ENCODE measurements at regions not wholly inside any gene's neighbourhood (a gene's known extent, or its start where the extent isn't known, plus 50 kb on each side); places are given as distances from the start of the nearest gene placed in this dataset.

DNA sequence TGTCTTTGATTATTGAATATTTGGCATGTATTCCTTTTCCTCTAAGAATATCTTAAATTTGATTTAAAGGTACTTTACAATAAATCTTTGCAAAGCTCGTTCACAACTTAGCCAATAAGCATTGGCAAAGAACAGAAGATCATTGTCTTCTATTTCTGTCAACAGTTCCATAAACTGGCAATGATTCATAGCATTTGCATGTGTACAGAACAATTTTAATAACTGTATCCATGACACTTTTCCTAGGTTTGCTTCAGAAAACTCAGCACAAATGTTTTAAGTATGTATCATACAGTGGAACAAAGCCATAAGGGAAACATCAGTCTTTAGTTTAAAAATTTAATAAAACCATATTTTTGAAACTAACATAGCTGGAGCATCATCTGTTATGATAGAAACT, 462.7 kb upstream of the RPS6KA3 start:
- Mint-ChIP-seq H3K9me3 (peaks cover 0 to 4% (median 0%) of the 10 kb centered on the region in 11 donors), H3K4me1 (no peaks in the 10 kb centered on the region), H3K27me3 (peaks cover 0 to 2% (median 0%) of the 10 kb centered on the region in 5 donors), H3K36me3 (no peaks in the 10 kb centered on the region), H3K4me3 (no peak overlapping the region), H3K27ac (no peak overlapping the region)
- H3K36me3 ChIP-seq (ENCODE audit: control insufficient read depth in 2 of 3, insufficient read depth in 3 of 3, low read length in 3 of 3): no peaks in the 10 kb centered on the region
- no peak overlapping the region for H3K27ac ChIP-seq (ENCODE audit: low read depth, low read length)
- POLR2A ChIA-PET: no interaction called here
- intact Hi-C loops (cut with micrococcal nuclease): no loop called here
- H3K4me3 ChIP-seq (ENCODE audit: low read length): no peak overlapping the region
- no peaks in the 10 kb centered on the region for H3K27me3 ChIP-seq (ENCODE audit: control insufficient read depth in 2 of 2, insufficient read depth in 2 of 2, low read length in 2 of 2)
- no peaks in the 10 kb centered on the region for H3K4me1 ChIP-seq (ENCODE audit: control insufficient read depth in 2 of 2, insufficient read depth in 2 of 2, low read length in 2 of 2)
- ATAC-seq: no peak
- no peaks in the 10 kb centered on the region for H3K9me3 ChIP-seq (ENCODE audit: control insufficient read depth in 2 of 3, low read length in 3 of 3)
- no peak for DNase-seq
- CTCF ChIA-PET: no interaction called here

GRCh38 chrX:20727447-20727846, 460.7 kb upstream of the RPS6KA3 start:
- DNase-seq (no peak), ATAC-seq (no peak)
- ChIA-PET POLR2A (no interaction called here), CTCF (no interaction called here)
- no peaks in the 10 kb centered on the region for H3K4me1 ChIP-seq (ENCODE audit: control insufficient read depth in 2 of 2, insufficient read depth in 2 of 2, low read length in 2 of 2)
- Mint-ChIP-seq H3K36me3 (no peaks in the 10 kb centered on the region), H3K9me3 (peaks cover 0 to 4% (median 0%) of the 10 kb centered on the region in 11 donors), H3K4me3 (no peak overlapping the region), H3K27me3 (peaks cover 0 to 2% (median 0%) of the 10 kb centered on the region in 5 donors), H3K27ac (no peak overlapping the region), H3K4me1 (no peaks in the 10 kb centered on the region)
- no peak overlapping the region for H3K4me3 ChIP-seq (ENCODE audit: low read length)
- H3K27ac ChIP-seq (ENCODE audit: low read depth, low read length): no peak overlapping the region
- no peaks in the 10 kb centered on the region for H3K9me3 ChIP-seq (ENCODE audit: control insufficient read depth in 2 of 3, low read length in 3 of 3)
- intact Hi-C loops (cut with micrococcal nuclease): no loop called here
- H3K36me3 ChIP-seq (ENCODE audit: control insufficient read depth in 2 of 3, insufficient read depth in 3 of 3, low read length in 3 of 3): no peaks in the 10 kb centered on the region
- H3K27me3 ChIP-seq (ENCODE audit: control insufficient read depth in 2 of 2, insufficient read depth in 2 of 2, low read length in 2 of 2): no peaks in the 10 kb centered on the region

- intact Hi-C loops (cut with micrococcal nuclease): no loop called here
- no peak overlapping the region for H3K27ac Mint-ChIP-seq
- no peaks in the 10 kb centered on the region for H3K36me3 Mint-ChIP-seq
Measured at GRCh38 chrX:20720954-20721626, 454.4 kb upstream of the RPS6KA3 start.

DNA sequence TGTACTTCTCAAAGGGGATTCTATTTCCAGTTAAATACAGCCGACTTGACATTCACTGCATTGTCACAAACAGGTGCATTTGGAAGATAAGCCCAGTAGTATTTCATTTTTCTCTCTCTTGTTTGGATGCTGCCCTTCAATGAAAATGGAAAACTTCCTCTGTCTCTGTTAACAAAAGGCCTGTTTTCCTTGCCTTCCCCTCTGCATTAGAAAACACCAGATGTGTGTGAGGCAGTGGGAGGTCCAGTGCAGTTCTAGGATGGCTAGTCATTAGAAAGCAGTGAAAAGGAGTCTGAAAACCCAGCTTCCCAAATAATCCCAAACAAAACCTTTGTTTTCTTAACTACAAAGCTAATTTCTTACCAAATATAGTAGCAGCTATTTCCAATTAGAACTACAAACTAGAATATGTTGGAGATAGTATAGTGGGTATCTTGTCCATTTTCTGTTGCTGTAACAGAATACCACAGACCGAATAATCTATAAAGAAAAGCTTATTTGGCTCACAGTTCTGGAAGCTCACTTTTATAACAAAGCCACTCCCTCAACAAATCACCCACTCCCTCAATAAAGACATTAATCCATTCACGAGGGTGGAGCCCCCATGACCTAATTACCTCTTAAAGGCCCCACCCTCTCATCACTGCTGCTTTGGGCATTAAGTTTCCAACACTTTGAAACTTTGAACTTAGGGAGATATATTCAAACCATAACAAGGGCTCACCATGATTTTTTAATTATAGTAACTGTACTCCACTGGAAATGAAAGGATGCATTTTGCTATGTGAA, 452.1 kb upstream of the RPS6KA3 start:
- Mint-ChIP-seq H3K4me1 (no peaks in the 10 kb centered on the region), H3K27ac (no peak overlapping the region), H3K36me3 (no peaks in the 10 kb centered on the region), H3K27me3 (peaks cover 0 to 11% (median 8%) of the 10 kb centered on the region in 5 donors), H3K9me3 (peaks cover 0 to 5% (median 0%) of the 10 kb centered on the region in 11 donors), H3K4me3 (no peak overlapping the region)
- Histone ChIP-seq H3K27me3 (ENCODE audit: control insufficient read depth in 2 of 2, insufficient read depth in 2 of 2, low read length in 2 of 2) (no peaks in the 10 kb centered on the region), H3K27ac (ENCODE audit: low read depth, low read length) (no peak overlapping the region), H3K9me3 (ENCODE audit: control insufficient read depth in 2 of 3, low read length in 3 of 3) (no peaks in the 10 kb centered on the region), H3K4me1 (ENCODE audit: control insufficient read depth in 2 of 2, insufficient read depth in 2 of 2, low read length in 2 of 2) (no peaks in the 10 kb centered on the region), H3K4me3 (ENCODE audit: low read length) (no peak overlapping the region), H3K36me3 (ENCODE audit: control insufficient read depth in 2 of 3, insufficient read depth in 3 of 3, low read length in 3 of 3) (no peaks in the 10 kb centered on the region)
- CTCF ChIA-PET: no interaction called here
- DNase-seq: no peak
- POLR2A ChIA-PET: no interaction called here
- ATAC-seq: no peak
- intact Hi-C loops (cut with micrococcal nuclease): no loop called here

More at GRCh38 chrX:20720954-20721626, 454.4 kb upstream of the RPS6KA3 start:
- no peaks in the 10 kb centered on the region for H3K4me1 Mint-ChIP-seq
- no peaks in the 10 kb centered on the region for H3K36me3 ChIP-seq (ENCODE audit: control insufficient read depth in 2 of 3, insufficient read depth in 3 of 3, low read length in 3 of 3)
- H3K27ac ChIP-seq (ENCODE audit: low read depth, low read length): no peak overlapping the region
- no peaks in the 10 kb centered on the region for H3K9me3 ChIP-seq (ENCODE audit: control insufficient read depth in 2 of 3, low read length in 3 of 3)
- no peak overlapping the region for H3K4me3 ChIP-seq (ENCODE audit: low read length)
- H3K9me3 Mint-ChIP-seq: peaks cover 0 to 5% (median 0%) of the 10 kb centered on the region in 11 donors
- POLR2A ChIA-PET: no interaction called here
- no peak overlapping the region for H3K4me3 Mint-ChIP-seq
- H3K27me3 Mint-ChIP-seq: peaks cover 0 to 11% (median 8%) of the 10 kb centered on the region in 5 donors
- ATAC-seq: no peak
- H3K4me1 ChIP-seq (ENCODE audit: control insufficient read depth in 2 of 2, insufficient read depth in 2 of 2, low read length in 2 of 2): no peaks in the 10 kb centered on the region
- DNase-seq: no peak
- H3K27me3 ChIP-seq (ENCODE audit: control insufficient read depth in 2 of 2, insufficient read depth in 2 of 2, low read length in 2 of 2): no peaks in the 10 kb centered on the region
- CTCF ChIA-PET: no interaction called here

DNA sequence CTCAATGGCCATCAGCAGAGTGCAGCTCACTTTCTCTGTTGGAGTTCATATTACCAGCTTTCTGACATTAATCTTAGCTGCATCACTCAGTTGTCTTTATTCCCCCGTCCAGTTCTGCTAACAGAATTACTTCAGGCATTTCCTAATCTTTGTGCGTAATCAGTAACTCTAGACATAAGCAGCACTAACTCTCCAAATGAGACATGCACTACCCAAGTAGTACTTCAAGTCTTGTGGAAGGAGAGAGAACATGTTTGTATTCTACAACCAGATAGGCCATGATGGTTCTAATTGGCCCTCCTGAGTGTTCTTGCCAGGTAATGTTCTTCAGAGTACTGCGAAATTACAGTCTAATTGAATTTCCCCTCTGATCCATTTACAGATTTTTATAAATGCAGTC, 448.5 kb upstream of the RPS6KA3 start:
- POLR2A ChIA-PET: no interaction called here
- intact Hi-C loops (cut with micrococcal nuclease): no loop called here
- no peak for DNase-seq
- CTCF ChIA-PET: no interaction called here
- Histone ChIP-seq H3K27me3 (ENCODE audit: control insufficient read depth in 2 of 2, insufficient read depth in 2 of 2, low read length in 2 of 2) (no peaks in the 10 kb centered on the region), H3K4me3 (ENCODE audit: low read length) (no peak overlapping the region), H3K27ac (ENCODE audit: low read depth, low read length) (no peak overlapping the region), H3K36me3 (ENCODE audit: control insufficient read depth in 2 of 3, insufficient read depth in 3 of 3, low read length in 3 of 3) (no peaks in the 10 kb centered on the region), H3K9me3 (ENCODE audit: control insufficient read depth in 2 of 3, low read length in 3 of 3) (no peaks in the 10 kb centered on the region), H3K4me1 (ENCODE audit: control insufficient read depth in 2 of 2, insufficient read depth in 2 of 2, low read length in 2 of 2) (no peaks in the 10 kb centered on the region)
- H3K4me1 Mint-ChIP-seq: no peaks in the 10 kb centered on the region
- ATAC-seq: no peak
- H3K27ac Mint-ChIP-seq: no peak overlapping the region
- peaks cover 0 to 5% (median 0%) of the 10 kb centered on the region in 11 donors for H3K9me3 Mint-ChIP-seq
- H3K27me3 Mint-ChIP-seq: peaks cover 0 to 16% (median 2%) of the 10 kb centered on the region in 5 donors
- H3K36me3 Mint-ChIP-seq: no peaks in the 10 kb centered on the region
- H3K4me3 Mint-ChIP-seq: no peak overlapping the region

DNA sequence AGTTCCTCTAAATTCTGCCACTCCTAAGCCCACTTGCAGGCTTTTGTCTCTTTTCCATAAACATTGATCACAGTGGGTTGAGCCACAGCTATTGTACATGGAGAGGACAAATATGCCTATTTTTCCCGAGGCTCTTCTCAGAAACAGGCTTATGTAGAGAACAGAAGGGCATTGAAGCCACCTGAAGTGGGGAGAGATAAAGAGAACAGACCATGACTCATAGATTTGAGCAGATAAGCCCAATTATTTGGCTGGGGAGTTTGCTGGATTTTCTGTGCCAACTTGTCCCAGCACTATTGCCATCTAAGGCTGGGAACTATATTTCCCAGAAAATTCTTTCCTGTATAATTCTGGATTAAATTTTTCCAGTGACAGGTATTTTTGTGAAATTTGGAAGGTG, 446.1 kb upstream of the RPS6KA3 start:
- Mint-ChIP-seq H3K9me3 (peaks cover 0 to 8% (median 2%) of the 10 kb centered on the region in 11 donors), H3K4me3 (no peak overlapping the region), H3K27me3 (peaks cover 0 to 18% (median 2%) of the 10 kb centered on the region in 5 donors), H3K4me1 (no peaks in the 10 kb centered on the region), H3K27ac (no peak overlapping the region), H3K36me3 (no peaks in the 10 kb centered on the region)
- Histone ChIP-seq H3K27me3 (ENCODE audit: control insufficient read depth in 2 of 2, insufficient read depth in 2 of 2, low read length in 2 of 2) (no peaks in the 10 kb centered on the region), H3K4me1 (ENCODE audit: control insufficient read depth in 2 of 2, insufficient read depth in 2 of 2, low read length in 2 of 2) (no peaks in the 10 kb centered on the region), H3K27ac (ENCODE audit: low read depth, low read length) (no peak overlapping the region), H3K4me3 (ENCODE audit: low read length) (no peak overlapping the region), H3K9me3 (ENCODE audit: control insufficient read depth in 2 of 3, low read length in 3 of 3) (no peaks in the 10 kb centered on the region), H3K36me3 (ENCODE audit: control insufficient read depth in 2 of 3, insufficient read depth in 3 of 3, low read length in 3 of 3) (no peaks in the 10 kb centered on the region)
- ATAC-seq (no peak), DNase-seq (no peak)
- intact Hi-C loops (cut with micrococcal nuclease): no loop called here
- ChIA-PET POLR2A (no interaction called here), CTCF (no interaction called here)

- ChIA-PET POLR2A (no interaction called here), CTCF (no interaction called here)
- ATAC-seq (no peak), DNase-seq (no peak)
- no peaks in the 10 kb centered on the region for H3K36me3 Mint-ChIP-seq
- H3K4me1 ChIP-seq (ENCODE audit: control insufficient read depth in 2 of 2, insufficient read depth in 2 of 2, low read length in 2 of 2): no peaks in the 10 kb centered on the region
- no peaks in the 10 kb centered on the region for H3K36me3 ChIP-seq (ENCODE audit: control insufficient read depth in 2 of 3, insufficient read depth in 3 of 3, low read length in 3 of 3)
- peaks cover 0 to 18% (median 2%) of the 10 kb centered on the region in 5 donors for H3K27me3 Mint-ChIP-seq
- H3K9me3 ChIP-seq (ENCODE audit: control insufficient read depth in 2 of 3, low read length in 3 of 3): no peaks in the 10 kb centered on the region
- H3K27ac ChIP-seq (ENCODE audit: low read depth, low read length): no peak overlapping the region
- H3K4me3 ChIP-seq (ENCODE audit: low read length): no peak overlapping the region
- no peaks in the 10 kb centered on the region for H3K27me3 ChIP-seq (ENCODE audit: control insufficient read depth in 2 of 2, insufficient read depth in 2 of 2, low read length in 2 of 2)
- no peaks in the 10 kb centered on the region for H3K4me1 Mint-ChIP-seq
- H3K4me3 Mint-ChIP-seq: no peak overlapping the region
- intact Hi-C loops (cut with micrococcal nuclease): no loop called here
- peaks cover 0 to 8% (median 5%) of the 10 kb centered on the region in 11 donors for H3K9me3 Mint-ChIP-seq
- no peak overlapping the region for H3K27ac Mint-ChIP-seq
Measured at GRCh38 chrX:20711366-20711765, 444.7 kb upstream of the RPS6KA3 start.
